HEK293T (cell line): ENCODE measurements at regions not wholly inside any gene's neighbourhood (a gene's known extent, or its start where the extent isn't known, plus 50 kb on each side); places are given as distances from the start of the nearest gene placed in this dataset.

Experiments used
- ARNT ChIP-seq: fragments of 450-650 bp; IDR thresholded peaks from 2 replicates; pipeline ENCODE4 v1.6.1; 2017; ENCODE audit warnings: mild to moderate bottlenecking
- BHLHE40 ChIP-seq: fragments of 450-650 bp; IDR thresholded peaks from 2 replicates; pipeline ENCODE4 v1.6.1; 2016; ENCODE audit warnings: mild to moderate bottlenecking, moderate library complexity, borderline replicate concordance
- FOXA1 ChIP-seq: fragments of 450-650 bp; IDR thresholded peaks from 2 replicates; pipeline ENCODE4 v1.6.1; 2016; ENCODE audit warnings: mild to moderate bottlenecking
- FOXK2 ChIP-seq: fragments of 450-650 bp; IDR thresholded peaks from 2 replicates; pipeline ENCODE4 v1.6.1; 2016; ENCODE audit warnings: mild to moderate bottlenecking
- FOXM1 ChIP-seq: fragments of 450-650 bp; IDR thresholded peaks from 2 replicates; pipeline ENCODE4 v1.6.1; 2017; ENCODE audit warnings: mild to moderate bottlenecking, borderline replicate concordance
- HDGF ChIP-seq: fragments of 450-650 bp; IDR thresholded peaks from 2 replicates; pipeline ENCODE4 v1.6.1; 2017; ENCODE audit warnings: antibody characterized with exemption, borderline replicate concordance
- L3MBTL2 ChIP-seq: fragments of 450-650 bp; conservative IDR thresholded peaks from 2 replicates; pipeline ENCODE4 v1.6.1; 2016; ENCODE audit warnings: mild to moderate bottlenecking
- NFRKB ChIP-seq: fragments of 450-650 bp; IDR thresholded peaks from 2 replicates; pipeline ENCODE4 v1.6.1; 2016; ENCODE audit warnings: mild to moderate bottlenecking, moderate library complexity
- PKNOX1 ChIP-seq: fragments of 450-650 bp; IDR thresholded peaks from 2 replicates; pipeline ENCODE4 v1.6.1; 2016
- SP1 ChIP-seq: fragments of 450-650 bp; IDR thresholded peaks from 2 replicates; pipeline ENCODE4 v1.6.1; 2017
- SUZ12 ChIP-seq: fragments of 450-650 bp; IDR thresholded peaks from 2 replicates; pipeline ENCODE4 v1.6.1; 2016; ENCODE audit warnings: mild to moderate bottlenecking
- TARDBP ChIP-seq: fragments of 450-650 bp; IDR thresholded peaks from 2 replicates; pipeline ENCODE4 v1.6.1; 2016

GRCh38 chr10:124152139-124153022, 59.0 kb upstream of the CHST15 start:
- no peak for TF ChIP-seq SP1
- TF ChIP-seq FOXK2, result no peak
- no peak for TF ChIP-seq SUZ12
- TF ChIP-seq ARNT, result no peak
- TF ChIP-seq PKNOX1, result no peak
- TF ChIP-seq FOXM1, result no peak
- no peak for TF ChIP-seq BHLHE40
- TF ChIP-seq HDGF, result no peak
- no peak for TF ChIP-seq NFRKB
- TF ChIP-seq FOXA1, result no peak
- no peak for TF ChIP-seq L3MBTL2
- TF ChIP-seq TARDBP, result no peak
